ENCODE measurements at regions not wholly inside any gene's neighbourhood (a gene's known extent, or its start where the extent isn't known, plus 50 kb on each side); places are given as distances from the start of the nearest gene placed in this dataset.

GRCh38 chr9:105880517-105880916, 186.2 kb downstream of the TMEM38B start:
- TF ChIP-seq, protein P1, sequence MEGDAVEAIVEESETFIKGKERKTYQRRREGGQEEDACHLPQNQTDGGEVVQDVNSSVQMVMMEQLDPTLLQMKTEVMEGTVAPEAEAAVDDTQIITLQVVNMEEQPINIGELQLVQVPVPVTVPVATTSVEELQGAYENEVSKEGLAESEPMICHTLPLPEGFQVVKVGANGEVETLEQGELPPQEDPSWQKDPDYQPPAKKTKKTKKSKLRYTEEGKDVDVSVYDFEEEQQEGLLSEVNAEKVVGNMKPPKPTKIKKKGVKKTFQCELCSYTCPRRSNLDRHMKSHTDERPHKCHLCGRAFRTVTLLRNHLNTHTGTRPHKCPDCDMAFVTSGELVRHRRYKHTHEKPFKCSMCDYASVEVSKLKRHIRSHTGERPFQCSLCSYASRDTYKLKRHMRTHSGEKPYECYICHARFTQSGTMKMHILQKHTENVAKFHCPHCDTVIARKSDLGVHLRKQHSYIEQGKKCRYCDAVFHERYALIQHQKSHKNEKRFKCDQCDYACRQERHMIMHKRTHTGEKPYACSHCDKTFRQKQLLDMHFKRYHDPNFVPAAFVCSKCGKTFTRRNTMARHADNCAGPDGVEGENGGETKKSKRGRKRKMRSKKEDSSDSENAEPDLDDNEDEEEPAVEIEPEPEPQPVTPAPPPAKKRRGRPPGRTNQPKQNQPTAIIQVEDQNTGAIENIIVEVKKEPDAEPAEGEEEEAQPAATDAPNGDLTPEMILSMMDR (IDR thresholded peaks at IDR 0.05; ENCODE audit: low read depth, low read length, missing input control), result no peak
- no peak for TF ChIP-seq FOXA1 (IDR thresholded peaks at IDR 0.05)
- no peak for TF ChIP-seq TAF1 (conservative IDR thresholded peaks at IDR 0.05)
- no peak for TF ChIP-seq RAD21 (IDR thresholded peaks at IDR 0.05)
- no peak for TF ChIP-seq MAX (IDR thresholded peaks at IDR 0.05)
- no peak for TF ChIP-seq GABPA (IDR thresholded peaks at IDR 0.05 in 1 of 2, conservative IDR thresholded peaks at IDR 0.05 in 1 of 2)
- TF ChIP-seq, protein P2, sequence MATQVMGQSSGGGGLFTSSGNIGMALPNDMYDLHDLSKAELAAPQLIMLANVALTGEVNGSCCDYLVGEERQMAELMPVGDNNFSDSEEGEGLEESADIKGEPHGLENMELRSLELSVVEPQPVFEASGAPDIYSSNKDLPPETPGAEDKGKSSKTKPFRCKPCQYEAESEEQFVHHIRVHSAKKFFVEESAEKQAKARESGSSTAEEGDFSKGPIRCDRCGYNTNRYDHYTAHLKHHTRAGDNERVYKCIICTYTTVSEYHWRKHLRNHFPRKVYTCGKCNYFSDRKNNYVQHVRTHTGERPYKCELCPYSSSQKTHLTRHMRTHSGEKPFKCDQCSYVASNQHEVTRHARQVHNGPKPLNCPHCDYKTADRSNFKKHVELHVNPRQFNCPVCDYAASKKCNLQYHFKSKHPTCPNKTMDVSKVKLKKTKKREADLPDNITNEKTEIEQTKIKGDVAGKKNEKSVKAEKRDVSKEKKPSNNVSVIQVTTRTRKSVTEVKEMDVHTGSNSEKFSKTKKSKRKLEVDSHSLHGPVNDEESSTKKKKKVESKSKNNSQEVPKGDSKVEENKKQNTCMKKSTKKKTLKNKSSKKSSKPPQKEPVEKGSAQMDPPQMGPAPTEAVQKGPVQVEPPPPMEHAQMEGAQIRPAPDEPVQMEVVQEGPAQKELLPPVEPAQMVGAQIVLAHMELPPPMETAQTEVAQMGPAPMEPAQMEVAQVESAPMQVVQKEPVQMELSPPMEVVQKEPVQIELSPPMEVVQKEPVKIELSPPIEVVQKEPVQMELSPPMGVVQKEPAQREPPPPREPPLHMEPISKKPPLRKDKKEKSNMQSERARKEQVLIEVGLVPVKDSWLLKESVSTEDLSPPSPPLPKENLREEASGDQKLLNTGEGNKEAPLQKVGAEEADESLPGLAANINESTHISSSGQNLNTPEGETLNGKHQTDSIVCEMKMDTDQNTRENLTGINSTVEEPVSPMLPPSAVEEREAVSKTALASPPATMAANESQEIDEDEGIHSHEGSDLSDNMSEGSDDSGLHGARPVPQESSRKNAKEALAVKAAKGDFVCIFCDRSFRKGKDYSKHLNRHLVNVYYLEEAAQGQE (IDR thresholded peaks at IDR 0.05), result no peak
- TF ChIP-seq YY1 (IDR thresholded peaks at IDR 0.05), result no peak
- no peak for TF ChIP-seq JUND (IDR thresholded peaks at IDR 0.05)
- TF ChIP-seq, protein P3, sequence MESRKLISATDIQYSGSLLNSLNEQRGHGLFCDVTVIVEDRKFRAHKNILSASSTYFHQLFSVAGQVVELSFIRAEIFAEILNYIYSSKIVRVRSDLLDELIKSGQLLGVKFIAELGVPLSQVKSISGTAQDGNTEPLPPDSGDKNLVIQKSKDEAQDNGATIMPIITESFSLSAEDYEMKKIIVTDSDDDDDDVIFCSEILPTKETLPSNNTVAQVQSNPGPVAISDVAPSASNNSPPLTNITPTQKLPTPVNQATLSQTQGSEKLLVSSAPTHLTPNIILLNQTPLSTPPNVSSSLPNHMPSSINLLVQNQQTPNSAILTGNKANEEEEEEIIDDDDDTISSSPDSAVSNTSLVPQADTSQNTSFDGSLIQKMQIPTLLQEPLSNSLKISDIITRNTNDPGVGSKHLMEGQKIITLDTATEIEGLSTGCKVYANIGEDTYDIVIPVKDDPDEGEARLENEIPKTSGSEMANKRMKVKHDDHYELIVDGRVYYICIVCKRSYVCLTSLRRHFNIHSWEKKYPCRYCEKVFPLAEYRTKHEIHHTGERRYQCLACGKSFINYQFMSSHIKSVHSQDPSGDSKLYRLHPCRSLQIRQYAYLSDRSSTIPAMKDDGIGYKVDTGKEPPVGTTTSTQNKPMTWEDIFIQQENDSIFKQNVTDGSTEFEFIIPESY (IDR thresholded peaks at IDR 0.05), result no peak
- TF ChIP-seq HNF4G (IDR thresholded peaks at IDR 0.05), result no peak
- no peak for TF ChIP-seq ATF3 (IDR thresholded peaks at IDR 0.05)
- TF ChIP-seq EGR1 (IDR thresholded peaks at IDR 0.05; ENCODE audit: low read depth in 2 of 2), result no peak
- no peak for TF ChIP-seq SP1 (IDR thresholded peaks at IDR 0.05)

Measured in liver (tissue), 3 donors.